Neuronal stem cell (in vitro differentiated cells): ENCODE measurements at regions not wholly inside any gene's neighbourhood (a gene's known extent, or its start where the extent isn't known, plus 50 kb on each side); places are given as distances from the start of the nearest gene placed in this dataset.
A peak's percentile ranks its signal among the peaks of the same experiment; 100 is the strongest.
"Not testable (repeated sequence)": the region's sequence is repeated elsewhere in the genome, so short reads cannot be mapped to it uniquely, and the experiment has no call there.

ENCODE experiments used
- DNase-seq: peaks from one replicate; pipeline ENCODE4 v3.0.0-alpha.2; 2013; ENCODE audit warnings: low spot score
- H2AFZ ChIP-seq: one replicate; pipeline ENCODE4 v1.6.1; 2013; ENCODE audit warnings: mild to moderate bottlenecking, low read length, inconsistent platforms
- H2AK5ac ChIP-seq: 2 replicates; pipeline ENCODE4 v1.6.1; 2013; ENCODE audit warnings: low read depth, mild to moderate bottlenecking, inconsistent platforms, low read length, moderate library complexity, mixed read lengths
- H2BK120ac ChIP-seq: 2 replicates; pipeline ENCODE4 v1.6.1; 2013; ENCODE audit warnings: low read depth, mild to moderate bottlenecking, inconsistent platforms, low read length, moderate library complexity, mixed read lengths
- H2BK12ac ChIP-seq: one replicate; pipeline ENCODE4 v1.6.1; 2013; ENCODE audit warnings: low read length, inconsistent platforms
- H2BK15ac ChIP-seq: 2 replicates; pipeline ENCODE4 v1.6.1; 2013; ENCODE audit warnings: mild to moderate bottlenecking, low read length, inconsistent platforms, mixed read lengths
- H2BK5ac ChIP-seq: one replicate; pipeline ENCODE4 v1.6.1; 2013; ENCODE audit warnings: inconsistent platforms, mild to moderate bottlenecking, low read length, moderate library complexity
- H3K14ac ChIP-seq: one replicate; pipeline ENCODE4 v1.6.1; 2013; ENCODE audit warnings: low read length, inconsistent platforms
- H3K18ac ChIP-seq: 2 replicates; pipeline ENCODE4 v1.6.1; 2013; ENCODE audit warnings: low read length, inconsistent platforms
- H3K23ac ChIP-seq: 2 replicates; pipeline ENCODE4 v1.6.1; 2013; ENCODE audit warnings: low read depth, mild to moderate bottlenecking, mixed read lengths, low read length, inconsistent platforms; ENCODE audit not compliant: poor library complexity
- H3K27ac ChIP-seq: replicated peaks from 3 replicates; pipeline ENCODE4 v1.5.1; 2013; ENCODE audit warnings: low read length, inconsistent platforms
- H3K27me3 ChIP-seq, 3 experiments: 2 replicates each; pipeline ENCODE4 v1.6.1; 2013; ENCODE audit warnings: low read length in 3 of 3, mild to moderate bottlenecking in 2 of 3, inconsistent platforms in 1 of 3, low read depth in 1 of 3, mixed read lengths in 1 of 3, moderate library complexity in 1 of 3; ENCODE audit not compliant: control insufficient read depth in 3 of 3, insufficient read depth in 3 of 3
- H3K36me3 ChIP-seq, 2 donors: replicated peaks in 1 of 2; 2 replicates each; pipeline ENCODE4 v1.6.1; 2013; ENCODE audit warnings: low read length in 2 of 2; ENCODE audit not compliant: control insufficient read depth in 2 of 2, insufficient read depth in 2 of 2
- H3K4ac ChIP-seq: 2 replicates; pipeline ENCODE4 v1.6.1; 2013; ENCODE audit warnings: inconsistent platforms, mild to moderate bottlenecking, low read length, moderate library complexity
- H3K4me1 ChIP-seq, 2 donors: 1 replicate in 1 of 2; 2 replicates in 1 of 2; pipeline ENCODE4 v1.6.1; 2013; ENCODE audit warnings: low read length in 2 of 2, low read depth in 1 of 2; ENCODE audit not compliant: control insufficient read depth in 2 of 2, insufficient read depth in 1 of 2
- H3K4me2 ChIP-seq: one replicate; pipeline ENCODE4 v1.6.1; 2013; ENCODE audit warnings: mild to moderate bottlenecking, low read length, inconsistent platforms; ENCODE audit not compliant: insufficient read depth, poor library complexity, severe bottlenecking
- H3K4me3 ChIP-seq, 2 donors: 2 replicates each; pipeline ENCODE4 v1.5.1; 2013; ENCODE audit warnings: low read length in 2 of 2, mild to moderate bottlenecking in 2 of 2, inconsistent platforms in 1 of 2, moderate library complexity in 1 of 2
- H3K79me1 ChIP-seq: one replicate; pipeline ENCODE4 v1.6.1; 2013; ENCODE audit warnings: low read depth, mild to moderate bottlenecking, inconsistent platforms, low read length, moderate library complexity
- H3K9ac ChIP-seq: one replicate; pipeline ENCODE4 v1.6.1; 2013; ENCODE audit warnings: mild to moderate bottlenecking, low read depth, low read length, inconsistent platforms; ENCODE audit not compliant: poor library complexity
- H3K9me3 ChIP-seq, 2 donors: replicated peaks in 1 of 2; 2 replicates each; pipeline versions ENCODE3 to v1.6.1; 2013; ENCODE audit warnings: low read length in 2 of 2, mild to moderate bottlenecking in 2 of 2, inconsistent platforms in 1 of 2, low read depth in 1 of 2, mixed read lengths in 1 of 2, moderate library complexity in 1 of 2; ENCODE audit not compliant: control insufficient read depth in 2 of 2, insufficient read depth in 1 of 2
- H4K8ac ChIP-seq: one replicate; pipeline ENCODE4 v1.6.1; 2013; ENCODE audit warnings: low read depth, mild to moderate bottlenecking, inconsistent platforms, low read length, moderate library complexity
- H4K91ac ChIP-seq: one replicate; pipeline ENCODE4 v1.6.1; 2013; ENCODE audit warnings: low read length, low read depth, mild to moderate bottlenecking, inconsistent platforms; ENCODE audit not compliant: poor library complexity
- WGBS, 2 donors: extraction: QIAGEN DNeasy Blood & Tissue Kit; methylation state at CpG; one replicate each; pipeline ENCODE4 v1.1.7; 2013; ENCODE audit warnings: missing lambda C conversion rate in 2 of 2, mixed read lengths in 1 of 2; ENCODE audit not compliant: insufficient read length in 2 of 2, insufficient replicate concordance in 1 of 2; ENCODE audit errors: extremely low coverage in 2 of 2; 5-methylcytosine and 5-hydroxymethylcytosine counted together

GRCh38 chr9:106041920-106042319 lies 347.6 kb downstream of the TMEM38B start:
- H2BK15ac ChIP-seq, H3K4me2 ChIP-seq, H2BK12ac ChIP-seq, H3K14ac ChIP-seq, H3K27me3 ChIP-seq, H3K79me1 ChIP-seq, H2BK120ac ChIP-seq, H3K9ac ChIP-seq, H3K4me1 ChIP-seq, H3K36me3 ChIP-seq, H3K27ac ChIP-seq, H2AK5ac ChIP-seq, DNase-seq, H3K23ac ChIP-seq, H2BK5ac ChIP-seq, H3K4ac ChIP-seq, H3K9me3 ChIP-seq, H3K18ac ChIP-seq, H4K91ac ChIP-seq, H3K4me3 ChIP-seq, H2AFZ ChIP-seq, H4K8ac ChIP-seq: not testable (repeated sequence)
- WGBS, 2 donors, result no CpG with 5 or more reads among the region's 1 CpG

GRCh38 chr9:106051545-106051944 lies 357.2 kb downstream of the TMEM38B start:
- no peak overlapping the region for H3K18ac ChIP-seq
- no peak for DNase-seq
- H3K4me2 ChIP-seq, result no peak overlapping the region
- H2BK15ac ChIP-seq, result no peak overlapping the region
- no peak overlapping the region for H3K4me3 ChIP-seq
- H2AK5ac ChIP-seq, result no peak overlapping the region
- peaks cover 3 to 5% of the 10 kb centered on the region in 2 donors for H3K4me1 ChIP-seq
- H3K36me3 ChIP-seq, result no peaks in the 10 kb centered on the region
- no peak overlapping the region for H4K8ac ChIP-seq
- H4K91ac ChIP-seq, result no peak overlapping the region
- no peak overlapping the region for H3K9ac ChIP-seq
- H3K23ac ChIP-seq, result no peak overlapping the region
- H2BK5ac ChIP-seq, result no peak overlapping the region
- no peak overlapping the region for H3K14ac ChIP-seq
- H3K27ac ChIP-seq, result no peak overlapping the region
- H3K79me1 ChIP-seq, result no peaks in the 10 kb centered on the region
- no peak overlapping the region for H2BK12ac ChIP-seq
- H3K9me3 ChIP-seq, result peaks cover 0 to 10% of the 10 kb centered on the region in 2 donors
- no peaks in the 10 kb centered on the region for H3K27me3 ChIP-seq
- no CpG with 5 or more reads among the region's 3 CpGs for WGBS, 2 donors
- no peak overlapping the region for H2BK120ac ChIP-seq
- no peak overlapping the region for H3K4ac ChIP-seq
- no peak overlapping the region for H2AFZ ChIP-seq

GRCh38 chr9:106052166-106052565 lies 357.8 kb downstream of the TMEM38B start:
- Histone ChIP-seq H3K79me1 (no peaks in the 10 kb centered on the region), H3K4me2 (no peak overlapping the region), H2AK5ac (no peak overlapping the region), H3K4me1 (peaks cover 3 to 5% of the 10 kb centered on the region in 2 donors), H3K4me3 (no peak overlapping the region), H3K9ac (no peak overlapping the region), H3K4ac (no peak overlapping the region), H2BK12ac (no peak overlapping the region), H3K27me3 (no peaks in the 10 kb centered on the region), H2BK120ac (no peak overlapping the region), H2AFZ (peak overlapping the region; percentile 62), H2BK15ac (no peak overlapping the region), H4K91ac (no peak overlapping the region), H3K27ac (no peak overlapping the region), H3K36me3 (no peaks in the 10 kb centered on the region), H3K23ac (no peak overlapping the region), H3K9me3 (peaks cover 0 to 5% of the 10 kb centered on the region in 2 donors), H2BK5ac (no peak overlapping the region), H3K14ac (no peak overlapping the region), H3K18ac (peak overlapping the region; percentile 20), H4K8ac (no peak overlapping the region)
- WGBS, 2 donors, result no CpG with 5 or more reads among the region's 2 CpGs
- DNase-seq, result no peak

GRCh38 chr9:106052735-106053134 lies 358.4 kb downstream of the TMEM38B start:
- Histone ChIP-seq H3K9me3 (peaks cover 0 to 3% of the 10 kb centered on the region in 2 donors), H3K36me3 (no peaks in the 10 kb centered on the region), H2BK120ac (no peak overlapping the region), H2AK5ac (no peak overlapping the region), H3K4me2 (no peak overlapping the region), H3K4me1 (peaks cover 3 to 5% of the 10 kb centered on the region in 2 donors), H2BK5ac (no peak overlapping the region), H3K9ac (no peak overlapping the region), H3K4ac (no peak overlapping the region), H2AFZ (peak overlapping the region; percentile 62), H4K91ac (no peak overlapping the region), H4K8ac (no peak overlapping the region), H3K18ac (peak overlapping the region; percentile 53), H2BK12ac (no peak overlapping the region), H2BK15ac (no peak overlapping the region), H3K27ac (no peak overlapping the region), H3K14ac (no peak overlapping the region), H3K79me1 (no peaks in the 10 kb centered on the region), H3K27me3 (no peaks in the 10 kb centered on the region), H3K23ac (no peak overlapping the region), H3K4me3 (no peak overlapping the region)
- WGBS, 2 donors, result no CpG with 5 or more reads among the region's 2 CpGs
- DNase-seq, result no peak
